ENCODE measurements at regions not wholly inside any gene's neighbourhood (a gene's known extent, or its start where the extent isn't known, plus 50 kb on each side); places are given as distances from the start of the nearest gene placed in this dataset.
"Not testable (repeated sequence)": the region's sequence is repeated elsewhere in the genome, so short reads cannot be mapped to it uniquely, and the experiment has no call there.

DNA sequence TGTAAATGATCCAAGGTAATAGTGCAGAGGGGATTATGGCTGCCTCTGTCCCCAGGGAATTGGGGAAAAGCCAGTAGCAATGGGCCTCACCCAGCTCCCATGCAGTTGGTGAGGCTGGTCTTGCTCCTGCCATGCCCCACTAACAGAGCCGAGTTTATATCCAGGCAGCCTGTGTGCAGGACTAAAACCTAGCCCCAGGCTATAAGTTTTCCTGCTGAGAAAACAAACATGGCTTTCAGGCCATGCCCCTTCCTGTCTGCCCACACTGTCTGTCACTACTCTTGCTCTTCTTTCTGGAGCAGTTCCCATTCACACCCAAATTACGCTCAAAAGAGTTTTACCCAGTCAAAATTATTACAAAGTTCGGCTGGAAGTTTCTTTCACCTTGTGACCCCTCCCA, 73.5 kb upstream of the SPATA16 start:
- DNase-seq = no peak

DNA sequence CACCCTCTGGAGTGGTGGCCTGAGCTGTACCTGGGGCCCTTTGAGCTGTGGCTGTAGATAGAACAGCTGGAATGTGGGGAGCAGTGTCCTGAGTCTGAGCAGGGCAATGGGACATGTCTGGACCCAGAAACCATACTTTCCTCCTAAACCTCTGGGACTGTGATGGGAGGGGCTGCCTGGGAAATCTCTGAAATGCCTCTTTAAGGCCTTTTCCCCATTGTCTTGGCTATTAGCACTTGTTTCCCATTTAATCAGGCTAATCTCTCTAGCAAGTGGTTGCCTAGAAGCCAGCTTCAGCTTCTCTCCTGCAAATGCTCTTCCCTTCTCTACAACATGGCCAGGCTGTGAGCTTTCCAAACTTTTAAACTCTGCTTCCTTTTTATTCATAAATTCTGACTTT, 58.5 kb upstream of the SPATA16 start:
- no peak for DNase-seq

DNA sequence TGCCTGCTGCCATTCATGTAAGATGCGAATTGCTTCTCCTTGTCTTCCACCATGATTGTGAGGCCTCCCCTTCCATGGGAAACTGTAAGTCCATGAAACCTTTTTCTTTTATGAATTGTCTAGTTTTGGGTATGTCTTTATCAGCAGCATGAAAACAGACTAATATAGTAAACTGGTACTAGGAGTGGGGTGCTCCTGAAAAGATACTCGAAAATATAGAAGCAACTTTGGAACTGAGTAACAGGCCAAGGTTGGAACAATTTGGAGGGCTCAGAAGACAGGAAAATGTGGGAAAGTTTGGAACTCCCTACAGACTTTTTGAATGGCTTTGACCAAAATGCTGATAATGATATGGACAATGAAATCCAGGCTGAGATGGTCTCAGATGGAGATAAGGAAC, 53.8 kb upstream of the SPATA16 start:
- not testable (repeated sequence) for DNase-seq

DNA sequence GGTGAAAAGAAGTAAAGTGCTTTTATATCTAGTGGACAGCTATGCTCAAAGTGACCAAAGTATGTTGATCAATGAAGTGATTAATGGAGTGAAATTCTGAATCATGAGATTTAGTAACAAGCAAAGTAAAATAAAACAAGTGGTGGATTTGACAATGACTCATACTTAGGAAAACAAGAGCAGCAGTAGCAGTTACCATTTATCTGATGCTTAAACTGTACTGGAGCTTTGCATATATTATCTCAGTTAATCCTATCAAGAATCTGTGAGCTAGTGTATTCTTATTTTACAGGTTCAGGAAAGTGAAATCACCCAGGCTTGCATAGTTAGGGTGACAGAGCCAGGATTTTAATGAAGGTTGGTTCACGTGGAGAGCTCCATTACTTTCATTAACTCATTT, 50.6 kb upstream of the SPATA16 start:
- DNase-seq = no peak
